BLaER1 treated with 17β-estradiol and CSF1 and Interleukin-3, amounts not matched to agents 10 nM and 100 nM (cell line): ENCODE measurements at regions not wholly inside any gene's neighbourhood (a gene's known extent, or its start where the extent isn't known, plus 50 kb on each side); places are given as distances from the start of the nearest gene placed in this dataset.

Experiments used
- H3K27ac ChIP-seq, 11 experiments: shearing (Covaris generic); formaldehyde crosslinking; 2 replicates each; pipeline ENCODE4 v1.8.1; 2022
- H3K27me3 ChIP-seq, 11 experiments: shearing (Covaris generic); formaldehyde crosslinking; 2 replicates each; pipeline ENCODE4 v1.8.1; 2022
- H3K36me3 ChIP-seq, 11 experiments: shearing (Covaris generic); formaldehyde crosslinking; 2 replicates each; pipeline ENCODE4 v1.8.1; 2022
- H3K4me1 ChIP-seq, 10 experiments: shearing (Covaris generic); formaldehyde crosslinking; 2 replicates each; pipeline ENCODE4 v1.8.1; 2022
- H3K4me2 ChIP-seq, 11 experiments: shearing (Covaris generic); formaldehyde crosslinking; 2 replicates each; pipeline ENCODE4 v1.8.1; 2022
- H3K4me3 ChIP-seq, 10 experiments: shearing (Covaris generic); formaldehyde crosslinking; 2 replicates each; pipeline ENCODE4 v1.8.1; 2022
- H3K9ac ChIP-seq, 11 experiments: shearing (Covaris generic); formaldehyde crosslinking; 2 replicates each; pipeline ENCODE4 v1.8.1; 2022
- H3K9me3 ChIP-seq, 11 experiments: shearing (Covaris generic); formaldehyde crosslinking; replicated peaks in 1 of 11; 2 replicates each; pipeline ENCODE4 v1.8.1; 2022
- H4K20me1 ChIP-seq, 11 experiments: shearing (Covaris generic); formaldehyde crosslinking; 2 replicates each; pipeline ENCODE4 v1.8.1; 2022
- Cebpa-rat ChIP-seq, 11 experiments: shearing (Covaris generic); IDR thresholded peaks; 2 replicates each; pipeline ENCODE4 v1.8.1; 2022

GRCh38 chr6:106005954-106006353, 80.2 kb upstream of the PRDM1 start:
- H4K20me1 ChIP-seq: no peaks in the 10 kb centered on the region
- H3K4me3 ChIP-seq: no peak overlapping the region
- no peaks in the 10 kb centered on the region for H3K4me1 ChIP-seq
- no peak for TF ChIP-seq Cebpa-rat (IDR thresholded peaks at IDR 0.05)
- H3K27me3 ChIP-seq: no peaks in the 10 kb centered on the region
- H3K36me3 ChIP-seq: no peaks in the 10 kb centered on the region
- H3K27ac ChIP-seq: no peak overlapping the region; a peak in 1 of 22 replicates
- H3K9ac ChIP-seq: no peak overlapping the region
- no peak overlapping the region for H3K4me2 ChIP-seq
- H3K9me3 ChIP-seq: no peaks in the 10 kb centered on the region

GRCh38 chr6:106005013-106005412, 81.1 kb upstream of the PRDM1 start:
- Histone ChIP-seq H3K9ac (no peak overlapping the region), H3K27me3 (no peaks in the 10 kb centered on the region), H3K27ac (no peak overlapping the region)

DNA sequence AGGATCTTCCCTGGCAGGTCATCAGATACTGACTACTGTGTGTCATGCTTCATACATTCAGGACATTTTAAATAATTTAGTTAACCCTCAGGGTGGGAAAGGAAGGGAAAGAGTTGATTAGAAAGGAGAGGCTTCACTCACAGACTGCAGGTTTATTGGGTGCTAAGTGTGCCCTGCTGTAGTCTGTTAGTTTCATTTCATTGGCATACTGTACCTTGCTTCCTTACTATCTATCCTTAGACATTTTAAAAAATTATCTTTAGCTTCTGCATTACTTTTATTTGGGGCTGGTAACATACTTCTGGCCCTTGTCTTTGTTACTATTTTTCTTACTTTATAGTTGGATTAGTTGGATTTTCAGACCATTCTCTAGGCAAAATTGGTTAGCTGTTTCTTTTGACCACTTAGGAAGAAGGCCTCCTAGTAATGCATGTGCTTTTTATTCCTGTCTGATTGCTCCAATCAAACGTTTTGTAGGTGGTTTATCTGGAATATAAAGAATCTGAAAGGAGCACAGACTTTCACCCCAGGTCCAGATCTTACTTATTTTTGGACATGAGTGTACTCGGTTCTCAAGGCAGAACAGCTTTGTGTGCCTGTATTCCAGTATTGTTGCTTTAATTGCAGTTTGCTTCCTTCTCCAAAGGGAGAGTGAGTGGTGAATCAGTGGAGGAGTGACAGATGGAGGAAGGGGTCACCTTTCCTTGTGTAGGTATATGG, 82.7 kb upstream of the PRDM1 start:
- Histone ChIP-seq H3K4me3 (no peak overlapping the region), H3K9ac (no peak overlapping the region), H3K36me3 (no peaks in the 10 kb centered on the region), H3K27me3 (peaks cover 0 to 2% (median under 1%) of the 10 kb centered on the region in 11 experiments; a peak in 7 of 22 replicates), H3K4me2 (no peak overlapping the region), H3K4me1 (no peaks in the 10 kb centered on the region), H3K9me3 (no peaks in the 10 kb centered on the region), H3K27ac (no peak overlapping the region), H4K20me1 (no peaks in the 10 kb centered on the region)
- TF ChIP-seq Cebpa-rat (IDR thresholded peaks at IDR 0.05): no peak

More at GRCh38 chr6:106005013-106005412, 81.1 kb upstream of the PRDM1 start:
- TF ChIP-seq Cebpa-rat (IDR thresholded peaks at IDR 0.05): no peak
- no peaks in the 10 kb centered on the region for H4K20me1 ChIP-seq
- H3K4me3 ChIP-seq: no peak overlapping the region
- no peaks in the 10 kb centered on the region for H3K36me3 ChIP-seq
- H3K4me1 ChIP-seq: no peaks in the 10 kb centered on the region
- no peak overlapping the region for H3K4me2 ChIP-seq
- H3K9me3 ChIP-seq: no peaks in the 10 kb centered on the region

DNA sequence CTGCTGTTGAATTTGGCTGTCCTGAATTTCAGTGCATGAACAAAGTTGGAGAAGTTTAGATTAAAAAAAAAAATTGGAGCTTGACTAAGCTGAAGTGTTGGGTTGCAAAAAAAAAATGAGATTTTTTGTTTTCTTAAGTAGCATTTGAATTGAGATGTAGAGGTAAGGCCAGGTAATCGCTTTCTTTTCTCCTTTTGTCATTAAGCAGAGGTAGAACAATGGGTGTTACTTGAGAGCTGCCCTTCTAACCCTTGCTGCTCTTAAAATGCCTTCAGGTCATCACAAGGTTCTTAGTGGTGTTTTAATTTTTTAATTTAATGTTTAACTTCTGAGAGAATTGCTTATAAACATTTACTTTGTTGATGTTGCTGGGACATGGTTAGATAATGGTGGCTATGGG, 84.1 kb upstream of the PRDM1 start:
- H3K36me3 ChIP-seq: no peaks in the 10 kb centered on the region
- no peak for TF ChIP-seq Cebpa-rat (IDR thresholded peaks at IDR 0.05)
- H4K20me1 ChIP-seq: no peaks in the 10 kb centered on the region
- H3K27ac ChIP-seq: no peak overlapping the region
- no peak overlapping the region for H3K4me3 ChIP-seq
- H3K27me3 ChIP-seq: peaks cover 12 to 16% (median 14%) of the 10 kb centered on the region in 11 experiments
- no peak overlapping the region for H3K4me2 ChIP-seq
- H3K4me1 ChIP-seq: no peaks in the 10 kb centered on the region
- no peaks in the 10 kb centered on the region for H3K9me3 ChIP-seq
- H3K9ac ChIP-seq: no peak overlapping the region

DNA sequence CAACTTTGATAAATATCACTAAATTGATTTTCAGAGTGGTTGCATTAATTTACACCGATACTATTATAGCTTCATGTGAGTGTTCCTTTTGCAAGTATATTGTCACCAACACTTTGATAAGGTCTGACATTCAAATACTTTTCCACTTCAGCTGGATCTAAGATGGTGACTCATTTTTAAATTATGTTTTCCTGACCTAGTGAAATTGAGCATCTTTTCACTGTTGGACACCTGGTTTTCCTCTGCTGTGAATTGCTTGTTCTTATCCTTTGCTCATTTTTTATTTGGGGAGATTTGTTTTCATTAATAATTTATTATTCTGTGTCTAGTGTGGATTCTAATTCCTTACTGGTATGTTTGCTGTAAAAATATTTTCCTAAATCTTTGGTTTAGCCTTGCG, 85.2 kb upstream of the PRDM1 start:
- Histone ChIP-seq H3K9me3 (no peaks in the 10 kb centered on the region), H3K4me2 (no peak overlapping the region), H3K27ac (no peak overlapping the region), H3K4me1 (peaks cover 0 to under 1% (median 0%) of the 10 kb centered on the region in 10 experiments; a peak in 1 of 20 replicates), H3K9ac (no peak overlapping the region), H3K4me3 (no peak overlapping the region), H3K36me3 (no peaks in the 10 kb centered on the region), H4K20me1 (no peaks in the 10 kb centered on the region), H3K27me3 (peaks cover 23 to 27% (median 25%) of the 10 kb centered on the region in 11 experiments)
- TF ChIP-seq Cebpa-rat (IDR thresholded peaks at IDR 0.05): no peak

DNA sequence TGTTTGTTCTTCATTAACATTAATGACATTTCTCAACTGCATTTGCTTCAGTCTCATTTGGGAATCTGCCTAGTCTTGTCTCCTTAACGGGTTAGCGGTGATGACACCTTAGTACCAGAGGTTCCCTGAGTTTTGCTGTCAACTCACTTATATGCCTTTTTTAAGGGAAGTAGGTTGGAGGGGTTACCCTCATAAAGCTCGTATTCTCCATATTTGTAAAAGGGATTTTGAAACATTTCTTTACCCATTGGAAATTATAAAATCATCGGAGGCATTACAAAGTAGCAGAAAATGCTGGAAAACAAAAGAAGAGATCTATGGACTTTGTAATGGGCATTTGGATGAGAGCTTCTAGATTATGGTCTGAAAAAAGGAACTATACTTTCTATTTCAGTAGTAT, 88.7 kb upstream of the PRDM1 start:
- Histone ChIP-seq H3K27me3 (peaks cover 47 to 62% (median 59%) of the 10 kb centered on the region in 11 experiments), H4K20me1 (peaks cover 0 to 6% (median 0%) of the 10 kb centered on the region in 11 experiments; a peak in 1 of 22 replicates), H3K4me1 (peaks cover 4 to 24% (median 23%) of the 10 kb centered on the region in 10 experiments; a peak in 17 of 20 replicates), H3K4me3 (no peak overlapping the region), H3K27ac (no peak overlapping the region), H3K36me3 (no peaks in the 10 kb centered on the region), H3K4me2 (no peak overlapping the region), H3K9ac (no peak overlapping the region), H3K9me3 (peaks cover 0 to 10% (median 0%) of the 10 kb centered on the region in 11 experiments; a peak in 4 of 22 replicates)
- TF ChIP-seq Cebpa-rat (IDR thresholded peaks at IDR 0.05): no peak

- peaks cover 60 to 81% (median 78%) of the 10 kb centered on the region in 11 experiments for H3K27me3 ChIP-seq
- H3K27ac ChIP-seq: peak overlapping the region in 3 of 11 experiments; percentile 85 to 96 (median 86); a peak in 7 of 22 replicates
- H3K36me3 ChIP-seq: no peaks in the 10 kb centered on the region
- H4K20me1 ChIP-seq: peaks cover 0 to 6% (median 0%) of the 10 kb centered on the region in 11 experiments; a peak in 1 of 22 replicates
- peaks cover 4 to 32% (median 29%) of the 10 kb centered on the region in 10 experiments; a peak in 19 of 20 replicates for H3K4me1 ChIP-seq
- H3K9ac ChIP-seq: peak overlapping the region in 6 of 11 experiments; percentile 76 to 93 (median 84); a peak in 12 of 22 replicates
- H3K4me2 ChIP-seq: peak overlapping the region; percentile 75 to 97 (median 91); a peak in 21 of 22 replicates
- peak overlapping the region; percentile 55 to 76 (median 64); a peak in 17 of 20 replicates for H3K4me3 ChIP-seq
- peaks cover 0 to 10% (median 0%) of the 10 kb centered on the region in 11 experiments; a peak in 4 of 22 replicates for H3K9me3 ChIP-seq
- no peak for TF ChIP-seq Cebpa-rat (IDR thresholded peaks at IDR 0.05)
Observed at GRCh38 chr6:105995391-105995865, 90.7 kb upstream of the PRDM1 start.

DNA sequence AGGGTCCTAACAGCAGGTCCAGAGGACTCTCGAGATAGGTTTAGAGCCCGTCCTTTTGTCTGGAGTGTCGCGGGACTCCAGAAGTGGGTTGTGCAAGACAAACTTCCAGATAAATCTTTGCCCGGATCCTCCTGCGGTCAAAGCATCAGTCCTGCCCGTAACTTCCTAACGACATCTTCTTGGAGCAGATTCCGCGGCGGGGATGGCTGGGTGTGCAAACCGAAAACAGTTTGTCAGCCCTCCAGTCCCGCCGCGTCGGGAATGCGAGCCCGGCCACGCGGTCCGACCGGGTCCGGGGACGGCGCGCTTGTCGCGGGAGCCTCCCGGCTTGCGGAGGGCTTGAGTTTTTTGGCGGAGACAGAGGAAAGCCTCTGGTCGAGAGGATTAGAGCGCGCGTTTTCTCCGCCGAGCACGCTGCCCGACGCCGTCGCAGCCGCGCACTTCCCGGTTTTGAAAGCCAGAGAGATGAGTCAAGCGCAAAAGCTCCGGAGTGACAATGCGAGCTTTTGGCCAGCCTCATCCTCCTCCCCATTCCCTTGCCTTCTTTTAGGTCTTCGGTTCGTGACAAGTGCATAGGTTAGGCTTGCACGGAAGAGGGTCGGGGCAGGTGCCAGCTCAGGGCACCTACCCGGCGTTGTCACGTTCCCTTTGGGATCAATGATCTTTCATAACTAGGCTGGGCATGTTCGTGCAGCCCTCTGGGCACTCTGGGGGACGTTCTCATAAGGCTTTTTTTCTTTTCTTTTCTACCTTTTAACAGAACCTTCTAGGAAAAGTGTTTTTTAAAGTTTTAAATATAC, 91.3 kb upstream of the PRDM1 start:
- Histone ChIP-seq H3K4me3 (peak overlapping the region; percentile 55 to 76 (median 64)), H4K20me1 (peaks cover 0 to 6% (median 0%) of the 10 kb centered on the region in 11 experiments; a peak in 1 of 22 replicates), H3K4me1 (peaks cover 4 to 32% (median 29%) of the 10 kb centered on the region in 10 experiments; a peak in 19 of 20 replicates), H3K9ac (peak overlapping the region; percentile 62 to 93 (median 78)), H3K27ac (peak overlapping the region; percentile 56 to 96 (median 75)), H3K9me3 (peaks cover 0 to 10% (median 0%) of the 10 kb centered on the region in 11 experiments; a peak in 4 of 22 replicates), H3K27me3 (peaks cover 60 to 87% (median 85%) of the 10 kb centered on the region in 11 experiments), H3K4me2 (peak overlapping the region; percentile 75 to 97 (median 91)), H3K36me3 (no peaks in the 10 kb centered on the region)
- TF ChIP-seq Cebpa-rat (IDR thresholded peaks at IDR 0.05): peak in 1 of 11 experiments; percentile 2; a peak in 1 of 22 replicates
